Gastroesophageal sphincter (tissue), 3 donors: ENCODE measurements at regions not wholly inside any gene's neighbourhood (a gene's known extent, or its start where the extent isn't known, plus 50 kb on each side); places are given as distances from the start of the nearest gene placed in this dataset.

Experiments
- CTCF ChIP-seq, 4 experiments: fragments of 200-600 bp in 2 of 4; fragments of 450-650 bp in 2 of 4; sonication (generic) in 1 of 4; IDR thresholded peaks; one replicate each; pipeline ENCODE4 v1.5.1; 2017 to 2019; ENCODE audit warnings: antibody characterized with exemption in 4 of 4, mild to moderate bottlenecking in 2 of 4, moderate library complexity in 2 of 4
- EP300 ChIP-seq: sonication (generic); formaldehyde crosslinking; IDR thresholded peaks from one replicate; pipeline ENCODE4 v1.6.1; 2017; ENCODE audit warnings: antibody characterized with exemption, mild to moderate bottlenecking
- POLR2A ChIP-seq, 2 donors: fragments of 450-650 bp; IDR thresholded peaks; one replicate each; pipeline ENCODE4 v1.6.1; 2017; ENCODE audit warnings: antibody characterized with exemption in 2 of 2, mild to moderate bottlenecking in 2 of 2, moderate library complexity in 1 of 2
- POLR2AphosphoS5 ChIP-seq: sonication (generic); formaldehyde crosslinking; IDR thresholded peaks from one replicate; pipeline ENCODE4 v1.6.1; 2017; ENCODE audit warnings: antibody characterized with exemption

- TF ChIP-seq POLR2AphosphoS5: no peak
- TF ChIP-seq POLR2A (IDR thresholded peaks at IDR 0.05): no peak
- TF ChIP-seq CTCF (IDR thresholded peaks at IDR 0.05): no peak
- TF ChIP-seq EP300: no peak
Measured at GRCh38 chr1:14273811-14274210, 324.7 kb upstream of the KAZN start.
